PC-3 (cell line): ENCODE measurements at regions not wholly inside any gene's neighbourhood (a gene's known extent, or its start where the extent isn't known, plus 50 kb on each side); places are given as distances from the start of the nearest gene placed in this dataset.

Experiments used
- ATAC-seq: fragments of 200-7000 bp; cut with Tn5 transposase; 2 replicates; pipeline ENCODE4 v1.9.1; 2020; ENCODE audit warnings: mild to moderate bottlenecking, moderate library complexity
- BruUV-seq: library from RNA; stranded (reverse); fragments of 400-500 nt; replicated peaks from 2 replicates; lab custom pipeline; 2021; lab: Mats Ljungman, UMichigan
- CTCF ChIA-PET: fragments of 300-600 bp; sonication (Branson Sonifier 250); formaldehyde crosslinking; loops from one replicate; lab custom pipeline; 2022; ENCODE audit warnings: antibody characterized with exemption; lab: Charles Lee
- POLR2A ChIA-PET: fragments of 300-600 bp; sonication (Branson Sonifier 250); formaldehyde crosslinking; loops from one replicate; lab custom pipeline; 2022; ENCODE audit warnings: antibody characterized with exemption; ENCODE audit not compliant: unreplicated experiment; lab: Charles Lee
- DNase-seq: peaks from one replicate; pipeline ENCODE4 v3.0.0-alpha.2; 2015
- H2AFZ ChIP-seq: fragments of 300-600 bp; sonication (generic); 2 replicates; pipeline ENCODE4 v1.6.0; 2016; ENCODE audit warnings: antibody characterized with exemption, low read length
- H3F3A ChIP-seq: fragments of 300-600 bp; sonication (generic); one replicate; pipeline ENCODE4 v1.6.0; 2017; ENCODE audit warnings: antibody characterized with exemption, low read length, control low read depth, mild to moderate bottlenecking; ENCODE audit not compliant: unreplicated experiment
- H3K27ac ChIP-seq: fragments of 300-600 bp; sonication (generic); 2 replicates; pipeline ENCODE4 v1.5.1; 2016; ENCODE audit warnings: mild to moderate bottlenecking, low read length
- H3K27me3 ChIP-seq: fragments of 300-600 bp; sonication (generic); 2 replicates; pipeline ENCODE4 v1.6.1; 2016; ENCODE audit warnings: low read length, mixed read lengths
- H3K36me3 ChIP-seq: fragments of 300-600 bp; sonication (generic); 2 replicates; pipeline ENCODE4 v1.6.1; 2016; ENCODE audit warnings: low read depth, mixed run types, low read length, mixed read lengths
- H3K4me1 ChIP-seq: fragments of 300-600 bp; sonication (generic); 2 replicates; pipeline ENCODE4 v1.5.1; 2016; ENCODE audit warnings: low read length; ENCODE audit not compliant: insufficient read depth
- H3K4me2 ChIP-seq: fragments of 300-600 bp; sonication (generic); 2 replicates; pipeline ENCODE4 v1.6.0; 2016; ENCODE audit warnings: low read length
- H3K4me3 ChIP-seq: fragments of 300-600 bp; sonication (generic); 2 replicates; pipeline ENCODE4 v1.5.1; 2016; ENCODE audit warnings: mild to moderate bottlenecking, low read length, mixed read lengths
- H3K79me2 ChIP-seq: fragments of 300-600 bp; sonication (generic); 2 replicates; pipeline ENCODE4 v1.6.1; 2017; ENCODE audit warnings: low read length, mixed read lengths
- H3K9ac ChIP-seq: fragments of 300-600 bp; sonication (generic); 2 replicates; pipeline ENCODE4 v1.6.0; 2016; ENCODE audit warnings: mild to moderate bottlenecking, low read length
- H3K9me2 ChIP-seq: fragments of 300-600 bp; sonication (generic); replicated peaks from 2 replicates; pipeline ENCODE4 v1.6.1; 2016; ENCODE audit warnings: mixed run types, low read length, mixed read lengths
- H3K9me3 ChIP-seq: fragments of 300-600 bp; sonication (generic); 2 replicates; pipeline ENCODE4 v1.6.1; 2016; ENCODE audit warnings: low read length, mixed read lengths
- H4K20me1 ChIP-seq: fragments of 300-600 bp; sonication (generic); 2 replicates; pipeline ENCODE4 v1.6.1; 2016; ENCODE audit warnings: low read length, mixed read lengths
- EZH2 ChIP-seq: fragments of 300-600 bp; sonication (generic); IDR thresholded peaks from one replicate; pipeline ENCODE4 v1.6.1; 2017; ENCODE audit warnings: antibody characterized with exemption, mild to moderate bottlenecking, low read length; ENCODE audit not compliant: unreplicated experiment
- EZH2phosphoT487 ChIP-seq: fragments of 300-600 bp; sonication (generic); IDR thresholded peaks from 2 replicates; pipeline ENCODE4 v1.6.1; 2018; ENCODE audit warnings: mild to moderate bottlenecking, antibody characterized with exemption, low read length, borderline replicate concordance
- intact Hi-C: fragments of 100-400 bp; cut with micrococcal nuclease; formaldehyde crosslinking; loops from 2 replicates; pipeline ENCODE4 v1.9.0; 2023
- TF ChIP-seq, protein P1 (sequence below): fragments of 300-600 bp; sonication (generic); conservative IDR thresholded peaks from 2 replicates; pipeline ENCODE4 v1.5.1; 2017; ENCODE audit warnings: antibody characterized with exemption, low read depth, mild to moderate bottlenecking, low read length

DNA sequence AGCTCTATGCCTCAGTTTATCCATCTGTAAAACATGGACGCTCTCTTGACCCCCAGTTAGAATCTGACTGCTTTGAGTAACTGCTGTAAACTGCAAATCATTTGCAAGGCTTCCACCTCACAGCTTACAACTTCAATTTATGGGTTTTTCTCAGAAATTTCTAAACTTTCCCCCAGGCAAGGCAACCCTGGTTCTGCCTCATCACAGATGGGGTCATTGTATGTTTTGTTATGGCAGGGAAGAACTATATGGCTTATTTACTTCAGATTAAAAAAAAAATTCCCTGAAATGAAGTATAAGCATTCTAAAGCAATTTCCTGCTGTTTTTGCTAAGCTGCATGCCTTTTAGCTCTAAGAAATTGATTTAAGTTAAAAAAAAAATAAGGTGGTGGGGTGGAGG, 60.0 kb downstream of the TMEM215 start:
- Histone ChIP-seq H3K4me1 (no peaks in the 10 kb centered on the region), H2AFZ (no peak overlapping the region), H3K36me3 (no peaks in the 10 kb centered on the region), H3K27me3 (peaks cover 45% of the 10 kb centered on the region; the same call in 1 of the 2 replicates), H3K4me3 (no peak overlapping the region), H3K9ac (no peak overlapping the region), H3F3A (no peaks in the 10 kb centered on the region), H3K9me3 (no peaks in the 10 kb centered on the region), H3K27ac (no peak overlapping the region), H3K4me2 (no peak overlapping the region), H3K9me2 (no peaks in the 10 kb centered on the region), H4K20me1 (no peaks in the 10 kb centered on the region), H3K79me2 (no peaks in the 10 kb centered on the region)
- ATAC-seq (no peak), DNase-seq (no peak)
- BruUV-seq, result no TSS peak
- CTCF ChIA-PET, result no interaction called here
- POLR2A ChIA-PET, result no interaction called here
- TF ChIP-seq EZH2 (no peak), EZH2phosphoT487 (no peak)
- TF ChIP-seq, protein P1, sequence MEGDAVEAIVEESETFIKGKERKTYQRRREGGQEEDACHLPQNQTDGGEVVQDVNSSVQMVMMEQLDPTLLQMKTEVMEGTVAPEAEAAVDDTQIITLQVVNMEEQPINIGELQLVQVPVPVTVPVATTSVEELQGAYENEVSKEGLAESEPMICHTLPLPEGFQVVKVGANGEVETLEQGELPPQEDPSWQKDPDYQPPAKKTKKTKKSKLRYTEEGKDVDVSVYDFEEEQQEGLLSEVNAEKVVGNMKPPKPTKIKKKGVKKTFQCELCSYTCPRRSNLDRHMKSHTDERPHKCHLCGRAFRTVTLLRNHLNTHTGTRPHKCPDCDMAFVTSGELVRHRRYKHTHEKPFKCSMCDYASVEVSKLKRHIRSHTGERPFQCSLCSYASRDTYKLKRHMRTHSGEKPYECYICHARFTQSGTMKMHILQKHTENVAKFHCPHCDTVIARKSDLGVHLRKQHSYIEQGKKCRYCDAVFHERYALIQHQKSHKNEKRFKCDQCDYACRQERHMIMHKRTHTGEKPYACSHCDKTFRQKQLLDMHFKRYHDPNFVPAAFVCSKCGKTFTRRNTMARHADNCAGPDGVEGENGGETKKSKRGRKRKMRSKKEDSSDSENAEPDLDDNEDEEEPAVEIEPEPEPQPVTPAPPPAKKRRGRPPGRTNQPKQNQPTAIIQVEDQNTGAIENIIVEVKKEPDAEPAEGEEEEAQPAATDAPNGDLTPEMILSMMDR, result no peak
- intact Hi-C loops, result no loop called here

DNA sequence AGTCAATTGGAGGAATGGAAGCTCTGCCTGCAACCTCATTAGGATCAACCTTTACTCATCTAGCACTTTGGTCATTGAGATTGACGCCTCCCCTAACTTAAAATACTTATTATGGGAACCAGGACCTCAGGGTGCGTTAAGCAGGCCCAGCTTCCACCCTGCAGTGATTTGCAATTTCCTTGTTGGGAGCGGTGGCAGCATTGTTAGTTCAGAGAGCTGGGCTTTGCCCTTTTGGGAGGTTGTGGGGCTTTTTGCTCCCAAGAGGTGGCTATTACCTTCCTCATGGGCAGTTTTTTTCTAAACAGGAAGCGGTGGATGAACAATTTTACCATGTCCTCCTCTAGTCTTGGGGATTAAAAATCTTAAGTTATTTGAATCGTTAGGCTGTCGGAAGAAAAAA, 60.9 kb downstream of the TMEM215 start:
- intact Hi-C loops, result no loop called here
- CTCF ChIA-PET, result no interaction called here

DNA sequence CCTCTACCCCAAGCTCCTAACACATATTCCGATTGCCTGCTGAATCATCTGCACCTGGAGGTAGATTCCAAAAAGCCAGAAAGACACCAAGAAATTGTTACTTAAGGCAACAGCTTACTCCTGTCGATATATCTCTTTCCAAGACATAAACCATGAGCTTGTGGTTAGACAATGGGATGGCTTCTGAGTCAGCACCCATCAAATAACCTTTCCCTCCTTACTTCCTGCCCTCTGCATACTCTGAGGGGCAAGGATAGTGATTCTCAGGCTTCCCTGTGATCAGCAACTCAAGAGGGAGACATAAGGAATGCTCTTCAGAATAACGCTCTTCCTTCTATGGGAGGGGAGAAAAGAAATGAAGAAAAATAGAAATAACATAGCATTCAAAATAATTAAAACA, 70.9 kb downstream of the TMEM215 start:
- Histone ChIP-seq H4K20me1 (no peaks in the 10 kb centered on the region), H3K4me2 (no peak overlapping the region), H2AFZ (no peak overlapping the region), H3K79me2 (no peaks in the 10 kb centered on the region), H3K27me3 (peaks cover 51% of the 10 kb centered on the region), H3K4me1 (no peaks in the 10 kb centered on the region), H3K9me2 (no peaks in the 10 kb centered on the region), H3K27ac (no peak overlapping the region), H3K9ac (no peak overlapping the region), H3K36me3 (no peaks in the 10 kb centered on the region), H3K4me3 (no peak overlapping the region), H3F3A (no peaks in the 10 kb centered on the region), H3K9me3 (no peaks in the 10 kb centered on the region)
- CTCF ChIA-PET, result no interaction called here
- no TSS peak for BruUV-seq
- POLR2A ChIA-PET, result no interaction called here
- ATAC-seq, result no peak
- intact Hi-C loops, result no loop called here
- TF ChIP-seq, protein P1, result no peak
- TF ChIP-seq EZH2phosphoT487 (no peak), EZH2 (no peak)
- no peak for DNase-seq

More for the DNA sequence above, 60.9 kb downstream of the TMEM215 start:
- Histone ChIP-seq H4K20me1 (no peaks in the 10 kb centered on the region), H3K9me2 (no peaks in the 10 kb centered on the region), H3F3A (no peaks in the 10 kb centered on the region), H2AFZ (no peak overlapping the region), H3K27me3 (peaks cover 49% of the 10 kb centered on the region; the same call in 1 of the 2 replicates), H3K9ac (no peak overlapping the region), H3K4me2 (no peak overlapping the region), H3K79me2 (no peaks in the 10 kb centered on the region), H3K36me3 (no peaks in the 10 kb centered on the region), H3K9me3 (no peaks in the 10 kb centered on the region), H3K4me1 (no peaks in the 10 kb centered on the region), H3K27ac (no peak overlapping the region), H3K4me3 (no peak overlapping the region)
- ATAC-seq, result no peak
- POLR2A ChIA-PET, result no interaction called here
- no TSS peak for BruUV-seq
- TF ChIP-seq EZH2 (no peak), EZH2phosphoT487 (no peak)
- TF ChIP-seq, protein P1, result no peak
- no peak for DNase-seq
